ENCODE measurements at regions not wholly inside any gene's neighbourhood (a gene's known extent, or its start where the extent isn't known, plus 50 kb on each side); places are given as distances from the start of the nearest gene placed in this dataset.

DNA sequence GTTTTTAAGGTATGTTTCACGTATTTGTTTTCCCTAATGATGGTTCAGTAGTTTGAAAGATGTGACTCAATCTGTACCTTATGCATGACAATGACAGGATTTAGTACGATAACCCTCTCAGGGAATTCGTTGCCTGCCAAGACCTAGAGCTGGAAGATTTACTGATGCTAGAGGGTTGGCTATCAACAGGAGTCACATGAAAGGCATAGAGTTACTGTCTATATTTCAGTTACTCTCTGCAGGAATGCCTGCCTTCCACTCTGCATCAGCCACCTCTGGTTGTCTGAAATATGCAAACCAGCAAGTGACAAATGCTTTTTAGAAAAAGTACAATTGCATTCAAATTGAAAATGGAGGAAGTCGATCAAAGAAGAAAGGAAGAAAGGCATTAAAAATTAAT, 276.3 kb upstream of the RAG2 start:
- Histone ChIP-seq H3K27me3 (ENCODE audit: insufficient read depth, poor library complexity, severe bottlenecking) (no peaks in the 10 kb centered on the region), H3K27ac (replicated peaks) (no peak overlapping the region), H3K4me3 (replicated peaks; ENCODE audit: insufficient read depth, low read length) (no peak overlapping the region)
- DNase-seq (ENCODE audit: low read depth in 1 of 2, low spot score in 1 of 2) = no peak
- TF ChIP-seq CTCF (IDR thresholded peaks at IDR 0.05; ENCODE audit: insufficient read depth, low read length) (no peak), GABPA (IDR thresholded peaks at IDR 0.05; ENCODE audit: low read depth) (no peak), POLR2AphosphoS5 (IDR thresholded peaks at IDR 0.05; ENCODE audit: low read depth) (no peak), SPI1 (IDR thresholded peaks at IDR 0.05; ENCODE audit: borderline replicate concordance, low read depth) (no peak)
- TF ChIP-seq, protein P1, sequence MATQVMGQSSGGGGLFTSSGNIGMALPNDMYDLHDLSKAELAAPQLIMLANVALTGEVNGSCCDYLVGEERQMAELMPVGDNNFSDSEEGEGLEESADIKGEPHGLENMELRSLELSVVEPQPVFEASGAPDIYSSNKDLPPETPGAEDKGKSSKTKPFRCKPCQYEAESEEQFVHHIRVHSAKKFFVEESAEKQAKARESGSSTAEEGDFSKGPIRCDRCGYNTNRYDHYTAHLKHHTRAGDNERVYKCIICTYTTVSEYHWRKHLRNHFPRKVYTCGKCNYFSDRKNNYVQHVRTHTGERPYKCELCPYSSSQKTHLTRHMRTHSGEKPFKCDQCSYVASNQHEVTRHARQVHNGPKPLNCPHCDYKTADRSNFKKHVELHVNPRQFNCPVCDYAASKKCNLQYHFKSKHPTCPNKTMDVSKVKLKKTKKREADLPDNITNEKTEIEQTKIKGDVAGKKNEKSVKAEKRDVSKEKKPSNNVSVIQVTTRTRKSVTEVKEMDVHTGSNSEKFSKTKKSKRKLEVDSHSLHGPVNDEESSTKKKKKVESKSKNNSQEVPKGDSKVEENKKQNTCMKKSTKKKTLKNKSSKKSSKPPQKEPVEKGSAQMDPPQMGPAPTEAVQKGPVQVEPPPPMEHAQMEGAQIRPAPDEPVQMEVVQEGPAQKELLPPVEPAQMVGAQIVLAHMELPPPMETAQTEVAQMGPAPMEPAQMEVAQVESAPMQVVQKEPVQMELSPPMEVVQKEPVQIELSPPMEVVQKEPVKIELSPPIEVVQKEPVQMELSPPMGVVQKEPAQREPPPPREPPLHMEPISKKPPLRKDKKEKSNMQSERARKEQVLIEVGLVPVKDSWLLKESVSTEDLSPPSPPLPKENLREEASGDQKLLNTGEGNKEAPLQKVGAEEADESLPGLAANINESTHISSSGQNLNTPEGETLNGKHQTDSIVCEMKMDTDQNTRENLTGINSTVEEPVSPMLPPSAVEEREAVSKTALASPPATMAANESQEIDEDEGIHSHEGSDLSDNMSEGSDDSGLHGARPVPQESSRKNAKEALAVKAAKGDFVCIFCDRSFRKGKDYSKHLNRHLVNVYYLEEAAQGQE (IDR thresholded peaks at IDR 0.05; ENCODE audit: insufficient replicate concordance, low read depth) = no peak

DNA sequence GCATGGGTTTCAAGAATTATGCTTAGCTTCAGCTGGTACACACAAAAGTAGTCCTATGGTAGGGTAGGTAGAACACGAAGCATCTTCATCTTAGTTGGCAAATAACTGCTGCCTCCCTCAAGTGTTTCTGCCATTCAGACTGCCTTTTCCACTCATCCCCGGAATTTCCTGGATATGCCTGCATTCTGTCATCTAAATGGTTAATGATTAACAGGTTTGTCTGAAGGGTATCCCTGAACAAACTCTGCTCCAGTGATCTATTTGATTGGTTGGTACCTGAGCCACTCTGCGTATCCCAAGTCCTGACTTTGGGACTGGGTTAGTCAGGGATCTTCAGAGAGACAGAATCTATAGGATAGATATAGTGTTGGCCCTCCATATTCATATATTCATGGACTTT, 272.3 kb upstream of the RAG2 start:
- no peak overlapping the region for H3K4me3 ChIP-seq (replicated peaks; ENCODE audit: insufficient read depth, low read length)
- no peak for TF ChIP-seq CTCF (IDR thresholded peaks at IDR 0.05; ENCODE audit: insufficient read depth, low read length)
- H3K27ac ChIP-seq (replicated peaks) = no peak overlapping the region
- DNase-seq (ENCODE audit: low read depth in 1 of 2, low spot score in 1 of 2) = no peak
- H3K27me3 ChIP-seq (ENCODE audit: insufficient read depth, poor library complexity, severe bottlenecking) = no peaks in the 10 kb centered on the region

DNA sequence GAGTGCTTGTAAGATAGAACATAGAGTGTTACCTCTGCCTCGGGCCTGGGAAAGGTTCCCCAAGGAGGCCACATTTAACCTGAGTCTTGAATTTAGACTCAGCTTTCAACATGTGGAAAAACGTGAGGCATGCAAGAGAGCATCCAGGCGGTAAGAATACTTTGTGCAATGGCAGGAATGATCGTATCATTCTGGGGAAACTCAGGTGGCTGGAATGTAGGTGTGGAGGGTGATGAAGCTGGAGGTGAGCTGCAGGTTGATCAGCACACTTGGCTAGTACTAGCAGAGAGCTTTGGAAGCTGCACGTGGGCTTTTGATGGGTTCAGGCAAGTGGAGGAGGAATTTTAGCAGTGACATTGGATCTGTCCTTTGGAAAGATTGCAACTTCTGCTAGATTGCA, 270.3 kb upstream of the RAG2 start:
- H3K27ac ChIP-seq (replicated peaks) = no peak overlapping the region
- H3K27me3 ChIP-seq (ENCODE audit: insufficient read depth, poor library complexity, severe bottlenecking) = no peaks in the 10 kb centered on the region
- DNase-seq (ENCODE audit: low read depth in 1 of 2, low spot score in 1 of 2) = no peak
- no peak overlapping the region for H3K4me3 ChIP-seq (replicated peaks; ENCODE audit: insufficient read depth, low read length)
- TF ChIP-seq CTCF (IDR thresholded peaks at IDR 0.05; ENCODE audit: insufficient read depth, low read length) (no peak), SPI1 (IDR thresholded peaks at IDR 0.05; ENCODE audit: borderline replicate concordance, low read depth) (no peak), POLR2AphosphoS5 (IDR thresholded peaks at IDR 0.05; ENCODE audit: low read depth) (no peak), GABPA (IDR thresholded peaks at IDR 0.05; ENCODE audit: low read depth) (no peak)
- TF ChIP-seq, protein P1 (IDR thresholded peaks at IDR 0.05; ENCODE audit: insufficient replicate concordance, low read depth) = no peak

- Histone ChIP-seq H3K27ac (replicated peaks) (no peak overlapping the region), H3K4me3 (replicated peaks; ENCODE audit: insufficient read depth, low read length) (no peak overlapping the region), H3K27me3 (ENCODE audit: insufficient read depth, poor library complexity, severe bottlenecking) (no peaks in the 10 kb centered on the region)
- no peak for TF ChIP-seq SPI1 (IDR thresholded peaks at IDR 0.05; ENCODE audit: borderline replicate concordance, low read depth)
- TF ChIP-seq, protein P1 (IDR thresholded peaks at IDR 0.05; ENCODE audit: insufficient replicate concordance, low read depth) = no peak
- no peak for TF ChIP-seq CTCF (IDR thresholded peaks at IDR 0.05; ENCODE audit: insufficient read depth, low read length)
- TF ChIP-seq GABPA (IDR thresholded peaks at IDR 0.05; ENCODE audit: low read depth) = no peak
- TF ChIP-seq POLR2AphosphoS5 (IDR thresholded peaks at IDR 0.05; ENCODE audit: low read depth) = no peak
- no peak for DNase-seq (ENCODE audit: low read depth in 1 of 2, low spot score in 1 of 2)
Observed at GRCh38 chr11:36865846-36866245, 267.8 kb upstream of the RAG2 start.

All from HL-60 (cell line).